Karpas-422 (cell line): ENCODE measurements at regions not wholly inside any gene's neighbourhood (a gene's known extent, or its start where the extent isn't known, plus 50 kb on each side); places are given as distances from the start of the nearest gene placed in this dataset.

Source experiments
- DNase-seq: peaks from one replicate; pipeline ENCODE4 v3.0.0-alpha.2; 2015
- H2AFZ ChIP-seq: fragments of 200-600 bp; sonication (generic); 2 replicates; pipeline ENCODE4 v1.6.1; 2014; ENCODE audit warnings: antibody characterized with exemption, low read length, mixed read lengths
- H3K27ac ChIP-seq: fragments of 200-600 bp; sonication (generic); 2 replicates; pipeline ENCODE4 v1.5.1; 2014; ENCODE audit warnings: mild to moderate bottlenecking, low read length, moderate library complexity
- H3K27me3 ChIP-seq: fragments of 200-600 bp; sonication (generic); 2 replicates; pipeline ENCODE4 v1.6.1; 2014; ENCODE audit warnings: low read length, mixed read lengths
- H3K36me3 ChIP-seq: fragments of 200-600 bp; sonication (generic); 2 replicates; pipeline ENCODE4 v1.6.1; 2014; ENCODE audit warnings: low read length, mixed read lengths; ENCODE audit not compliant: insufficient read depth
- H3K4me1 ChIP-seq: fragments of 200-600 bp; sonication (generic); 2 replicates; pipeline ENCODE4 v1.6.1; 2014; ENCODE audit warnings: mild to moderate bottlenecking, low read length, mixed read lengths
- H3K4me2 ChIP-seq: fragments of 200-600 bp; sonication (generic); 2 replicates; pipeline ENCODE4 v1.6.1; 2014; ENCODE audit warnings: low read length, low read depth, mild to moderate bottlenecking; ENCODE audit not compliant: poor library complexity, severe bottlenecking
- H3K4me3 ChIP-seq: fragments of 200-600 bp; sonication (generic); 2 replicates; pipeline ENCODE4 v1.5.1; 2014; ENCODE audit warnings: mild to moderate bottlenecking, antibody characterized with exemption, low read length, mixed read lengths
- H3K79me2 ChIP-seq: fragments of 200-600 bp; sonication (generic); 2 replicates; pipeline ENCODE4 v1.6.1; 2014; ENCODE audit warnings: mild to moderate bottlenecking, low read length, mixed read lengths
- H3K9ac ChIP-seq: fragments of 200-600 bp; sonication (generic); 2 replicates; pipeline ENCODE4 v1.6.0; 2014; ENCODE audit warnings: low read length
- H3K9me2 ChIP-seq: fragments of 200-600 bp; sonication (generic), shearing (Covaris generic); replicated peaks from 2 replicates; pipeline ENCODE4 v1.6.0; 2014; ENCODE audit warnings: mild to moderate bottlenecking, low read length, moderate library complexity; ENCODE audit not compliant: insufficient read depth
- H3K9me3 ChIP-seq: fragments of 300-700, 200-600 bp; sonication (generic); 2 replicates; pipeline ENCODE4 v1.6.1; 2014; ENCODE audit warnings: low read length, mixed read lengths
- H4K20me1 ChIP-seq: fragments of 200-600 bp; sonication (generic); 2 replicates; pipeline ENCODE4 v1.6.1; 2014; ENCODE audit warnings: mild to moderate bottlenecking, antibody characterized with exemption, low read length, low read depth; ENCODE audit not compliant: insufficient read depth

DNA sequence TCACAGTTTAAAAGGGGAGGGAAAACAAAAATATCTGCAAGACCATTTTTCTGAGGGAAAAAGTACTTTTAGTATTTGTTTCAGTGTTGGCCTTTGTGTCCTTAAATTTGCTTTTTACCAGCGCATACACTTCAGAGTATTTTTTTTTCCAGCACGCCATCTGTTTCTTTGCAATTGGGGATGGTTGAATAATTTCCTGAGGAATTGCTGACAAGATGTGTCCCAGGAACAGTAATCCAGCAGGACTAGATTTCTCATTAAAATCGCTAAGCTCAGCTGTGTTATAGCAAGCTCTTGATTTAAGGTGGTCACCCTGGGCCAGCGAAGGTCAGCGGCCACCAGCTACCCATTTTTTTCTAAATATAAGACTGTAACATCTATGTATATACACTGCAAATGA, 156.9 kb upstream of the RHOBTB1 start:
- Histone ChIP-seq H3K4me2 (no peak overlapping the region), H3K9me2 (no peaks in the 10 kb centered on the region), H3K36me3 (no peaks in the 10 kb centered on the region), H3K4me1 (no peaks in the 10 kb centered on the region), H3K79me2 (no peaks in the 10 kb centered on the region), H3K4me3 (no peak overlapping the region), H3K9ac (no peak overlapping the region), H3K9me3 (no peaks in the 10 kb centered on the region), H2AFZ (no peak overlapping the region), H3K27me3 (no peaks in the 10 kb centered on the region), H4K20me1 (no peaks in the 10 kb centered on the region), H3K27ac (no peak overlapping the region)
- DNase-seq: no peak

DNA sequence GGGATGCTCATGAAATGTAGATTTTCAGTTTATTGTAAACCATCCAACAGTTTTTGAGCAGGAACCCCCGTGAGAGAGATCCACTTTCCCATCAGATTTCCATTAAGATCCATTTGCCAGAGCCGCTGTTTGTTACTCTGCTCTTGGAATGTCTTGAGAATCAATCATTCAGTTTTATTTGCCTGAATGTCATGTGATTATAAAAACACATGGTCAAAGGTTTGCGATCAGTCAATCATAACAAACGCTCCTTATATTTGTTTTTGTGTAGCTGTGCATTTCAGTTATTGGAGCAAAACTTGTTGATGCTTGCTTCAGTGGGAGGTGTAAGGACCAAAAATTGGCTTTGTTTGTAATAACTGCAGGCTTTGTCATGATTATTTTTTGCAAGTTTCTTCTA, 155.8 kb upstream of the RHOBTB1 start:
- no peak overlapping the region for H3K9ac ChIP-seq
- no peak overlapping the region for H3K4me2 ChIP-seq
- H3K4me1 ChIP-seq: no peaks in the 10 kb centered on the region
- H3K9me3 ChIP-seq: no peaks in the 10 kb centered on the region
- H3K79me2 ChIP-seq: no peaks in the 10 kb centered on the region
- no peak overlapping the region for H3K27ac ChIP-seq
- H3K36me3 ChIP-seq: no peaks in the 10 kb centered on the region
- H3K27me3 ChIP-seq: no peaks in the 10 kb centered on the region
- no peak overlapping the region for H2AFZ ChIP-seq
- no peaks in the 10 kb centered on the region for H4K20me1 ChIP-seq
- no peaks in the 10 kb centered on the region for H3K9me2 ChIP-seq
- DNase-seq: no peak
- H3K4me3 ChIP-seq: no peak overlapping the region

DNA sequence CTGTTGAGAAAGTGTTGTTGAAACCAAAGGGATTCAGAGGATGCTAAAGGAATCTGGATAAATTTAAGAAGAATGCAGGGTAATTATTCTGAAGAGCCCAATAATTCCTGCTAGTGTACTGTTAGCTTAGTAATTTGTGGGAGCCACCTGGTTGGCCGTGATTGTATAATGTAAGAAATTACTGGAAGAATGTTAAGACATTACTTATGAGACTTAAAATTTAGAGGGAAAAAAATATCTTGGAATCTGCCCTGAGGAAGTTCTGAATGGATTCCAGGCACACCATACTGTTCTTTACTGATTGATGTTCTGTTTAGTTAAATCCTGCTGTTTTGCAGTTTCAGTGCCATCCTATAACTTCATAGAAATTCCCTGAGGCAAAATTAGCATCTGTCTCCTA, 155.0 kb upstream of the RHOBTB1 start:
- no peak overlapping the region for H3K4me2 ChIP-seq
- no peak overlapping the region for H3K4me3 ChIP-seq
- H3K79me2 ChIP-seq: no peaks in the 10 kb centered on the region
- no peaks in the 10 kb centered on the region for H3K9me3 ChIP-seq
- no peaks in the 10 kb centered on the region for H3K9me2 ChIP-seq
- no peaks in the 10 kb centered on the region for H3K4me1 ChIP-seq
- no peaks in the 10 kb centered on the region for H3K36me3 ChIP-seq
- no peak overlapping the region for H2AFZ ChIP-seq
- DNase-seq: no peak
- no peak overlapping the region for H3K9ac ChIP-seq
- no peaks in the 10 kb centered on the region for H4K20me1 ChIP-seq
- no peaks in the 10 kb centered on the region for H3K27me3 ChIP-seq
- no peak overlapping the region for H3K27ac ChIP-seq

DNA sequence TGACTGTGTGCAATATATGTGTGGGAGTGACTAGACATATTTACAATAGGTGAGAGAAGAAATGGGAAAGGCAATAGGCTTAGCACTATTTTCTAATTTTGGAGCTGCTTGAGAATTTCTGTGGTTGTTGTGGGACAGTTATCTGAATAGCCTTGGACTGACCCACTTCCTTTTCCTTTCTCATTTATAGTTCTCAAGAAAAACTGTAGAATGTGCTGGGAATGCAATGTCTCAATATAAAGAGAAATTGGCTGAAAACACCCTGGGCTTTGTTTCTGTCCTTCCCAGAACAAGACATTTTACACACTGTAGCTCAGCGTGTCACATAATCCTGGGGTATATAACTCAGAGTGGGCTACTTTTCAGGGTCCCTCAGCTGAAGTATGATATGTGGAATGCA, 153.0 kb upstream of the RHOBTB1 start:
- Histone ChIP-seq H3K27me3 (no peaks in the 10 kb centered on the region), H3K27ac (no peak overlapping the region), H3K9me3 (no peaks in the 10 kb centered on the region), H3K4me2 (no peak overlapping the region), H3K36me3 (no peaks in the 10 kb centered on the region), H2AFZ (no peak overlapping the region), H3K4me1 (no peaks in the 10 kb centered on the region), H3K4me3 (no peak overlapping the region), H4K20me1 (no peaks in the 10 kb centered on the region), H3K9ac (no peak overlapping the region), H3K79me2 (no peaks in the 10 kb centered on the region), H3K9me2 (no peaks in the 10 kb centered on the region)
- DNase-seq: no peak

DNA sequence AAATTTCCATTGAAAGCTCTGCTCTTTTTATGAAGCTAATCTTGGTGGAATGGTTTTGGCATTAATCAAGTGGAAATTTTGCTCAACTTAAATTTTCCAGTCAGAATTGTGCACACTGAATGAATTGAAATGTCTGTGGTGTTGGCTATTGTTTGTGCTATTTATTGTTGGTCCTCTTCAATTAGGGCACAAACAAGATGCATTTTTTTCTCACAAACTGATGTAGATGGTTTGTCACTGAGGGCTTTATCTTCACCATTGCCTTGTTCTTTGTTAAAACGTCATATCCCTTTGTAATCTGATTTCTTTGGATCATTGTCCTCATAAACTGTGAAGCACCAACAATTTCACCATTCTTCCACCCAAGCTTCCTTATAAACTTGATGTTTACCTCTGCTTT, 152.1 kb upstream of the RHOBTB1 start:
- H3K9me2 ChIP-seq: no peaks in the 10 kb centered on the region
- DNase-seq: no peak
- H2AFZ ChIP-seq: no peak overlapping the region
- H3K4me3 ChIP-seq: no peak overlapping the region
- H3K36me3 ChIP-seq: no peaks in the 10 kb centered on the region
- H3K9ac ChIP-seq: no peak overlapping the region
- H3K79me2 ChIP-seq: no peaks in the 10 kb centered on the region
- H3K4me2 ChIP-seq: no peak overlapping the region
- H4K20me1 ChIP-seq: no peaks in the 10 kb centered on the region
- H3K27ac ChIP-seq: no peak overlapping the region
- no peaks in the 10 kb centered on the region for H3K27me3 ChIP-seq
- no peaks in the 10 kb centered on the region for H3K4me1 ChIP-seq
- no peaks in the 10 kb centered on the region for H3K9me3 ChIP-seq

DNA sequence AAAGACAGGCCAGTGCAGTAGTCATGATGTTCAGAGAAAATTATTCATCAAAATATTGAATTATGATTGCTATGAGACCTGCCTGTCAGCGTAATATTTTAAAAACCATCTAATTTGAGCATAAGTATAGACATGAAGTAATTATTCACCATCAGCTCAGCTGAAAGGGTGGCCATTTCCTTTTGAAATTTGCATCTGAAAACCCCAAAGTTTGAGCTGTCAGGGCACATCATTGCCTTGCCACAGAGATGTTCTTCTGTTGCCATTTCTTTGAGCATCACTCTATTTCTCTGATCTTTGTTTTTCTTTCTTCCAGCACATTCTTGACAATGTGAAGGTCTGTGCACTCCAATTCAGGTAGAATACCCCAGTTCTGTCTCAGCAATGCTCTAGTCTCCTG, 147.5 kb upstream of the RHOBTB1 start:
- Histone ChIP-seq H3K4me1 (no peaks in the 10 kb centered on the region), H3K27me3 (no peaks in the 10 kb centered on the region), H3K9ac (no peak overlapping the region), H2AFZ (no peak overlapping the region), H3K36me3 (no peaks in the 10 kb centered on the region), H3K9me3 (no peaks in the 10 kb centered on the region), H3K27ac (no peak overlapping the region), H3K9me2 (no peaks in the 10 kb centered on the region), H3K4me3 (no peak overlapping the region), H3K4me2 (no peak overlapping the region), H3K79me2 (no peaks in the 10 kb centered on the region), H4K20me1 (no peaks in the 10 kb centered on the region)
- no peak for DNase-seq

DNA sequence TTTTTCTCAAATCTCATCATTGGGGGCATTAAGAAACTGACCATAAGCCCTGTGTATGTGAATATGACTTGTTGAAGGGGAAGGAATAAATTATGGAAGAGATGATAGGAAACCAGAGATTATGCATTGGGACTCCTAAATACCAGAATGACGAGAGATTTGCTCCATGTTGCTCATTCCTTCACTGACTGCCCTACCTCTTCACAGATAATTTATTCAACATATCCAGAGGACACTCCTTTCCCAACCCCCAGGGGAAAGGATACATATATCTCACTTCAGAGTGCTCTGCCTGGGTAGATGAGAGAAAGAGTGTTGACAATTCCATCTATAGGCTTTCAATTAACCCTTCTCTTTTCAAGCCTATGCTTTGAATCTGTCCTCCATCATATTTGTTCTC, 145.3 kb upstream of the RHOBTB1 start:
- Histone ChIP-seq H3K9me3 (no peaks in the 10 kb centered on the region), H3K27me3 (no peaks in the 10 kb centered on the region), H3K4me1 (no peaks in the 10 kb centered on the region), H3K9me2 (no peaks in the 10 kb centered on the region), H3K4me2 (no peak overlapping the region), H3K4me3 (no peak overlapping the region), H2AFZ (no peak overlapping the region), H3K27ac (no peak overlapping the region), H4K20me1 (no peaks in the 10 kb centered on the region), H3K36me3 (no peaks in the 10 kb centered on the region), H3K79me2 (no peaks in the 10 kb centered on the region), H3K9ac (no peak overlapping the region)
- DNase-seq: no peak

DNA sequence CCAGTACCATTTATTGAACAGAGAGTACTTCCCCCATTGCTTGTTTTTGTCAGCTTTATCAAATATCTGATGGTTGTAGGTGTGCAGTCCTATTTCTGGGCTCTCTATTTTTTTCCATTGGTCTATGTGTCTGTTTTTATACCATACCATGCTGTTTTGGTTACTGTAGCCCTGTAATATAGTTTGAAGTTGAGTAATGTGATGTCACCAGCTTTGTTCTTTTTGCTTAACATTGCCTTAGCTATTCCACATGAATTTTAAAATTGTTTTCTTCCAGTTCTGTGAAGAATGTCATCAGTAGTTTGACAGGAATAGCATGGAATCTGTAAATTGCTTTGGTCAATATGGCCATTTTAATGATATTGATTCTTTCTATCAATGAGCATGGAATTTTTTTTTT, 140.5 kb upstream of the RHOBTB1 start:
- H3K9me3 ChIP-seq: no peaks in the 10 kb centered on the region
- no peaks in the 10 kb centered on the region for H3K4me1 ChIP-seq
- no peaks in the 10 kb centered on the region for H3K9me2 ChIP-seq
- DNase-seq: no peak
- no peak overlapping the region for H3K9ac ChIP-seq
- no peak overlapping the region for H3K27ac ChIP-seq
- H3K4me2 ChIP-seq: no peak overlapping the region
- H3K4me3 ChIP-seq: no peak overlapping the region
- H4K20me1 ChIP-seq: no peaks in the 10 kb centered on the region
- no peak overlapping the region for H2AFZ ChIP-seq
- no peaks in the 10 kb centered on the region for H3K36me3 ChIP-seq
- H3K27me3 ChIP-seq: no peaks in the 10 kb centered on the region
- no peaks in the 10 kb centered on the region for H3K79me2 ChIP-seq

DNA sequence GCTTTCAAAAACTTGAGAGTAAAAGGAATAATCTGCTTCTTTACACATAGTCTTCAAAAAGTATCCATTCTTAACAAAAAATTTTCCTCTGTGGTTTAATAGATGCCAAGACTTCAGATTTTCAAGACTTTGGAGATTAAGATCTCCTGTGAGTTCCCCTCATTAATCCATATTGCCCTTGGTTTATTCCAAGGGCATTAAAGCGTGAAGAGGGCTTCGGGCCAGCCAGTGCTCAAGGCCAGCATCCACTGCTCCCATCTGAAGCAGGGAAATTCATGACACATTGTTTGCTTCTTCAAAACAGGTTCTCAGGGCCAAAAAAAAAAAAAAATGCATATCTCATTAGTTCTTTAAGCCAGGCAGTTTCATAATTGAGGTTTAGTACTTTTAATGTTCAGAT, 137.3 kb upstream of the RHOBTB1 start:
- no peaks in the 10 kb centered on the region for H3K9me3 ChIP-seq
- H3K4me1 ChIP-seq: no peaks in the 10 kb centered on the region
- no peaks in the 10 kb centered on the region for H3K36me3 ChIP-seq
- no peaks in the 10 kb centered on the region for H4K20me1 ChIP-seq
- H3K79me2 ChIP-seq: no peaks in the 10 kb centered on the region
- H3K4me2 ChIP-seq: no peak overlapping the region
- DNase-seq: no peak
- no peak overlapping the region for H3K9ac ChIP-seq
- H3K27ac ChIP-seq: no peak overlapping the region
- no peak overlapping the region for H3K4me3 ChIP-seq
- no peaks in the 10 kb centered on the region for H3K27me3 ChIP-seq
- H3K9me2 ChIP-seq: no peaks in the 10 kb centered on the region
- no peak overlapping the region for H2AFZ ChIP-seq
